ENCODE measurements at regions not wholly inside any gene's neighbourhood (a gene's known extent, or its start where the extent isn't known, plus 50 kb on each side); places are given as distances from the start of the nearest gene placed in this dataset.

DNA sequence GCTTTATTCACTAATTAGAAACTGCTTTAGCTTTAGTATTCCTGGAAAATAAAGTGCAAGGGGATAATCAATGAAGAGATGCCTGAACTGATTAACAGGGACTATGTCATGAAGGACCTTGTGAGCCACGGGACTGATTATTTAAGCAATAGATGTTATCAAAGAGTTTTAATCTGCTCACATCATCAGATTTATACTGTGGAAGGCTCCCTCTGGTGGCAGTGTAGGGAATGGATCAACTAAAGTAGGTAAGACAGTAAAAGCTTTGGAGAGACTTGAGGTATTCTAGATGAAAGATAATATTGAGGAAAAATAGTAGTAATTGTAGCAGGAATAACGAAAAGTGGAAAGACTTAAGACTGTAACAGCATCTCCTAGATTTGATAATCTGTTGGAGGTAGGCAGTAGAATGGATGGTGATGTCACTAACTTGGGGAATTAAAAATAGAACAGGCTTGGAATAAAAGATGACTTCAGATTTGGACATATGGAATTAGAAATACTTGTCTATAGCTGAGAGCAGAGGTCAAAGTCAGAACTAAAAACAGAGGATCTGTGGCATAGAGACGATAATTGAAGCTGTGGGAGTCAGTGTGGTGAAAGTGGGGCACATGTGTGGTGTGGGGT, 80.3 kb upstream of the HTR1E start:
- TF ChIP-seq, protein P1, sequence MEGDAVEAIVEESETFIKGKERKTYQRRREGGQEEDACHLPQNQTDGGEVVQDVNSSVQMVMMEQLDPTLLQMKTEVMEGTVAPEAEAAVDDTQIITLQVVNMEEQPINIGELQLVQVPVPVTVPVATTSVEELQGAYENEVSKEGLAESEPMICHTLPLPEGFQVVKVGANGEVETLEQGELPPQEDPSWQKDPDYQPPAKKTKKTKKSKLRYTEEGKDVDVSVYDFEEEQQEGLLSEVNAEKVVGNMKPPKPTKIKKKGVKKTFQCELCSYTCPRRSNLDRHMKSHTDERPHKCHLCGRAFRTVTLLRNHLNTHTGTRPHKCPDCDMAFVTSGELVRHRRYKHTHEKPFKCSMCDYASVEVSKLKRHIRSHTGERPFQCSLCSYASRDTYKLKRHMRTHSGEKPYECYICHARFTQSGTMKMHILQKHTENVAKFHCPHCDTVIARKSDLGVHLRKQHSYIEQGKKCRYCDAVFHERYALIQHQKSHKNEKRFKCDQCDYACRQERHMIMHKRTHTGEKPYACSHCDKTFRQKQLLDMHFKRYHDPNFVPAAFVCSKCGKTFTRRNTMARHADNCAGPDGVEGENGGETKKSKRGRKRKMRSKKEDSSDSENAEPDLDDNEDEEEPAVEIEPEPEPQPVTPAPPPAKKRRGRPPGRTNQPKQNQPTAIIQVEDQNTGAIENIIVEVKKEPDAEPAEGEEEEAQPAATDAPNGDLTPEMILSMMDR (IDR thresholded peaks at IDR 0.05): peak; percentile 30 to 71 (median 67)
- no peak for TF ChIP-seq POLR2A (IDR thresholded peaks at IDR 0.05)

Data from body of pancreas (tissue), 4 donors.